Left renal cortex interstitium (tissue), 4 donors: ENCODE measurements at regions not wholly inside any gene's neighbourhood (a gene's known extent, or its start where the extent isn't known, plus 50 kb on each side); places are given as distances from the start of the nearest gene placed in this dataset.

Experiments
- DNase-seq, 4 donors: peaks; one replicate each; pipeline ENCODE4 v3.0.0-alpha.2; 2013; ENCODE audit warnings: low read depth in 4 of 4, low spot score in 2 of 4, missing footprints in 1 of 4

DNA sequence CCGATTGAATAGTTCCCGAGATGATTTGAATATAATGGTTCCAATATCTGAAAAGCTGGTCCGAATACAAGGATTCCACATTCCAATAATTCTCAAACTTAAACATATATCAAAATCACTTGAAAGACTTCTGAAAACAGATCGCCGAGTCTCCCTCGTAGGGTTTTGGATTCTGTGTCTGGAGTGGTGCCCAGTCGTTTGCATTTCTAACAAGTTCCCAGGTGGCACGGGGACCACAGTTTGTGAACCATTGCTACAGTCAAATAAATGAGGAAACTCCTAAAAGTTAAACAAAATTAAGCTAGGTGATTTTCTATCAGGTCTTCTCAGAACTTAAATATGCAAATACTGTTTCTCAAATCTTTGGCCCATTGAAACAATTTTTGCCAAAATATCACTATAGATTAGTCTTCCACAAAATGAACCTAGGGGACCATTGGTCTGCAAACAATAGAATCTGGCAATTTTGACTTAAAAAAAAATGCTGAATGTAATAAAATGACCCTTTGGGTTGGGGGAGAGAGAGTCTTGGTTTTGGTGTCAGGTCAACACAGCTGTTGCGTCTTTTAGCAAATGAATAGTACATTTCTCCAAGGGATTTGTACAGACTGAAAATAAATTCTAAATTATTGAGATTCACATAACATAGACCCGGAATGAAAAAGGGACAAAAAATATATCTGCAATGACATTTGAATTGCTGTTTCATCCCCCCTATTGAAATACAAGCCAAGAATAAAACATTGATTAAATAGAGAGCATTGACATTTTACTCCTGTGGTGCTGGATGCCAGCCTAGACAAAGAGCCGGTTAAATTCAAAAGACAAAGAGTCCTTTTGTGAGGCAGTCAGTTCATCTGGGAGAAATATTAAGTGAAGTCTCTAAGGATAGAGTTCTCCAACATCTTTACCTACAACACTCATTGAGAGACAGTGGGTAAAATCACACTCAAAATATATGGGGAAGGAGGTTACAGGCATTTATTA, 175.7 kb upstream of the ADAMTS9 start:
- no peak for DNase-seq

DNA sequence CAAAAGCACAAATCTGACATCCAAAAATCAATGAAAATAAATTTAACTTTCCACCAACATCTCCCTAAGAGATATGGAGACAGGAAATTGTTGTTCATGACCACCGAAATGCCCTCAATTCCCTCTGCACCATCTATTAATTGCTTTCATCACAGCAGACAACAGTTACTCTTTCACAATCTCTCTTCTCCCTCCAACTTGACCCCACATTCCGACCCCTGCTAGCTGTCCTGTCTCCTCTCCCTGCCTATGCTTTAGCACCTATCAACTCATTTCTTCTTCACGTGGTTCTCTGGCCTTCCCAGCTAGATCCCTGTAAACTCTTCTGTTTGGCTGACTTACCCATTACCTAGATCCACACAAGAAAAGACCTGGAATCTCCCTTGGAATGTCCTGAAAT, 173.9 kb upstream of the ADAMTS9 start:
- no peak for DNase-seq

DNA sequence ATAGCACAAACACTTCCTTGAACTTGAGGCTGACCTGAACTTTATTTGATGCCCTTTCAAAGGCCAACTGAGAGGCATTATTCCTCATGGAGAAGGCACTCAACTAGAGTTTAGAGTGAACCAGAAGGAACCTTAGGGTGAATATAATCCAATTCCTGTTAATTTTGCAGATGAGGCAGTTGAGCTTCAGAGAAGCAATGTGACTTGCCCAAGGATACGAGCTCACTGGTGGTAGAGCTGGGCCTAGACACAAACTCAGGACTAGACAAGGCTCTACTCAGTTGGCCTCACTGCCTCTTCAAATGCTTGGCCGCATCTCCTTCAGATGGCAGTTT, 172.7 kb upstream of the ADAMTS9 start:
- DNase-seq = no peak

DNA sequence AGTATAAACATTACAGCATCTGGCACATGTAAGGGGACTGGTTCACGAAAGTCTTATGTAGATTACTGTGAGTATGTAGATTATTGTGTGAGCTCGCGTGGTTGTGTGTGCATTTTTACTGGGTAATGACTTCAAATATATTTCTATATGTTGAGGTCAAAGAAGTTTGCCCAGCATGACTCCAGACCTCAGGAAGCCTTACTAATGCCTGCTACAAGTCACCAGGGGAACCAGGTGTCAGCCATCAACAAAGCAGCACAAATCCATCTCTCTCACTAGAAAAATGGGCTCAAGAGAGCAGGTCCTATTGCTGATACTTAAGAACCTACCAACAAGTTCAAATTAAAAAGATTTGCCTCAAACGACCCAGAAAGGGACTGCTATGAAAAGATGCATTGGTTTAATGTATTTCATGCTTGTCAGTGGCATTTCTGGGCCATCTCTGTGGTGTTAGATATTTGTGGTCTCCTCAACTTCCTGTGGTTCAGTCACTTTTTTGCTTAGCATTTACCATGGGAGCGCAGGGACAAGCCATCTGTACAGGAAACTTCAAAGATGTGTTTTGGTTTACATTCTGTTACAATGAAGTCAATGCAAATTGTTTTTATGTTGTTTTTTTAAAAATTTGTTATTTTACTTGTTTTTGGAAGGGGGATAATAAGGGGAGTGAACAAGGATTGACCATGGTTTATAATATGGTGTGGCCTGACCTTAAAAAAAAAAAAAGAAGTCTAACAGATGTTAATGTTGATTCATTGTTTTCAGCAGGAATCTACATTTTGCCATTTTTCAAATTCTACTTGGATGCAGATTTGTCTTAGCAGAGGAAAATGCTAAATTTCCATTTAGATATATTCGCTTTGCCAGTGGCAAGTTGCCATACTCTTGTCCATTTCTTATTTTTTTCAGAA, 172.1 kb upstream of the ADAMTS9 start:
- no peak for DNase-seq

DNA sequence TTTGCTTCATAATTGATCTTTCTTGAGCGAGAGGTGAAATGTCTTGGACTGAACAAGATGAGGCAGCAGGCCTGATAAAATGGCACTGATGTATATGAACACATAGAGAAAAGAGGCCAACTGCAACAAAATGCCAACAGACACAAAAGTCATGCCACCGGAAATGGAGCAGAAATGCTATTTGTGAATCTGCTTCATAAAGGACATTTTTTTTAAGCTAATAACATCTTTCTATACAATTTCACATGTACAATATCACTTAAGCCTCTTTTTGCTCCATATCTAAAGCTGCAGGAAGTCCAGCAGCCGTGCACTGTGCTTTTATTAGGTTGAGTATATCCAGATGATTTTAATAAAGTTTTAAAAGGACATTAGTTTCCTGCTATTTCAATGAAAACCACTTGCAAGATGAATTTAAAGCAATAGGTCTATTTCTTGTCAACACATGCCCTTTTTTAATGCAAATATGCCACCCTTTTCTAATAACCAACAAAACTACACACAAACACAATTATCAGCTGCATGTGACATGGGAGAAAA, 169.2 kb upstream of the ADAMTS9 start:
- no peak for DNase-seq

DNA sequence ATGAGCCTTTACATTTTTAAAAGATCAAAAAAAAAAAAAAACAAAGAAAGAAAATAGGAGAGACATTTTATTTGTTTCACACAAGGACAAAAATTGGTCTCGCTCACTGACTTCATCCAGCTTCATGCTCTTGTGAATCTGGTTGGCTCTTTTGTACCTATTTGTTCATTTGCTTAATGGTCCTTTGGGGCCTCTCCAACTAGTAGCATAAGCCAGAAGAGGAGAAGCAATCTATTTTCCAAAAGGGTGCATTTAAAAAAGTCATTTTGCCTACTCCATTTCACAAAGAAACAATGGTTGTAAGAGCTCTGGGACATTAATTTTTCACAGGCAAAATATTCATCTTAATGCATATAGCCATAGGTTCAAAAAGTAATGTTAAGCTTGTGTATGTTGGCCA, 168.3 kb upstream of the ADAMTS9 start:
- no peak for DNase-seq

DNA sequence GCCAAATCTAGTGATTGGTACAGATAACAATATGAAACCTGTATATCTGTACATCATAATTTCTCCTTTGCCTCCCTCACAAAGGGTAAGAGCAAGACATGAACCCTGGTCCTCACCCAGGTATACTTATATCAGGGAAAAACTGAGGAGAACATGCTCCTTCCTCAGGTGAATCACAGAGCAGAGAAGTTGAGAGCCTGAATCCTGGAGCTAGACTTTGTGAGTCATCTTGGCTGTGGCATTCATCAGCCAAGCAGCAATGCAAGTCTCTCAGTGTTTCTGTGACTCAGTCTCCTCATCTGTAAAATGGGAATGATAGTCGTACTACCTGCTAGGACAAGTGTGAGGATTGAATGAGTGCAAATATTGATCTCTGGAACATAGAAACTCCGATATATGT, 165.7 kb upstream of the ADAMTS9 start:
- DNase-seq = no peak

DNA sequence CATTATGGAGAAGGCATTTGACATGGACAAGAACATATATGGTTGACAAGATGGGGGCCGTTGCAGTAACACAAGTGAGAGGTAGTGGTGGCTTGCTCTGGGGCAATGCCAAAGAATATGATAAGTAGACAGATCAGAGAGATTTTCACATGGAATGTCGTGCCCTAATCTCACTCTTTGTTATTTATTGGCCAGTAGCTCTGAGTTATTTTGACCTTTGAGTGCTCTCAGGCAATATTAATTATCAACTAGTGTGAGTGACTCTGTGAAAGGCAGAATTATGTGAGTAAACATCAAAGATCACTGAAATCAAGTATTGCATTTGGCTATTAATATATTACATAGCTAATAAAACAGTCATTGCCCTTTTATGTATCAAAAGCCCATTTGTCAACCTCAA, 164.9 kb upstream of the ADAMTS9 start:
- no peak for DNase-seq

DNA sequence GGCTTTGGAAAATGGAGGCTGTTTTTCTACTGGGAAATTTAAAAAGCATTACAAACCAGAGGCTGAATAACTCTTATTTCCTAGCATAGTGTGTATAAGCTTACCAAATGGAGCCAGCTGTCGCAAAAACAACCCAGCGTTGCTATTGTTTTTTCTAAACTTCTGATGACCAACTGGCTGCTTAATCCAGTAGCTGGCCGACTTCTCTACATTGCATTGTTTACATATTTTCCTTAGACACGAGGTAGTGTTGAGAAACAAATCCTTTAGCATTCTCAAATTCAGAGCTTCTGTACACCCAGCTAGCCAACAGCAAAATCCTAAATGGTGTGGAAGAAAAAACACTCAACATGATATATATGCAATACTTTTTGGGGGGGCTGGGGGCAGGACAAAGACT, 161.0 kb upstream of the ADAMTS9 start:
- peak in 1 of 4 donors; percentile 49 for DNase-seq

DNA sequence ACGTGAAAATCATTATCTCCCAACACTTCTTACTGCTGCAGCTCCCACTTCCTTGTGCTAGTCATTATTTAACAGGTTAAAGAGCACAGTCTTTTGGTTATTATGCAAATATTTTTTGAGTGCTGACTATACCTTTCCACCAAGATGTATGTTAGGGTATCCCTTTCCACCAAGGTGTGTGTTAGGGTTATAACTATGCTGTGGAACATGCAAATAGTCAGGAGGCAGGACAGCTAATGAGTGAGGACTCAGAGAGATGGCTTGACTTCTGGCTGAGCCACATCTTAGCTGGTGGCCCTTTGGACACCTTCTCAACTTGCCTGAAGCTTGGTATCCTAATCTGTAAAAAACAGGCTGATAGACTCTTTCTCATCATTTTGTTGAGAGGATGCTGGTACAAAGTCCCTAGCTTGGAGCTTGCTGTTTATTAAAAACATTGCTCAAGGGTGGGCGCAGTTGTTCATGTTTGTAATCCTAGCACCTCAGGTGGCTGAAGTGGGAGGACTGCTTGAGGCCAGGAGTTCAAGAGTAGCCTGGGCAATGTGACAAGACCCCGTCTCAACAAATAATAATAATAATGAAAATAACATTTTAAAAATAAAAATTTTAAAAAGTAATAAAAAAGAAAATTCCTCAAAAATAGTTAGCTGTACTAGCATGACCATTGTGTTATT, 160.5 kb upstream of the ADAMTS9 start:
- DNase-seq = no peak

DNA sequence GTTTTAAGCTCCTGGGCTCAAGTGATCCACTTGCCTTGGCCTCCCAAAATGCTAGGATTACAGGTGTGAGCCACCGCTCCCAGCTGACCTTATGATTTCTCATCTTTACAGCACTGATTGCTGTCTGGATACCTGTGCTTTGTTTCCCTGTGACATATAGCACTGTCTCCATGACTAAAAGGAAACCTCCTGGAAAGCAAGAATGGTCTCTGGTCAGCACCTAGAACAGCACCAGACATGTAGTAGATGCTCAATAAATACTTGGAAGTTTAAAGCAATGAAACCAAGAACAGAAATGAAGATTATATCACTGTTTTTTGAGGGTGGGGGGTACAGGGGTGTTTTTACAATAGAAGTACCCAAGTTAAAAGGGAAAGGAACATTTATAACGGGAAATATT, 156.8 kb upstream of the ADAMTS9 start:
- no peak for DNase-seq

DNA sequence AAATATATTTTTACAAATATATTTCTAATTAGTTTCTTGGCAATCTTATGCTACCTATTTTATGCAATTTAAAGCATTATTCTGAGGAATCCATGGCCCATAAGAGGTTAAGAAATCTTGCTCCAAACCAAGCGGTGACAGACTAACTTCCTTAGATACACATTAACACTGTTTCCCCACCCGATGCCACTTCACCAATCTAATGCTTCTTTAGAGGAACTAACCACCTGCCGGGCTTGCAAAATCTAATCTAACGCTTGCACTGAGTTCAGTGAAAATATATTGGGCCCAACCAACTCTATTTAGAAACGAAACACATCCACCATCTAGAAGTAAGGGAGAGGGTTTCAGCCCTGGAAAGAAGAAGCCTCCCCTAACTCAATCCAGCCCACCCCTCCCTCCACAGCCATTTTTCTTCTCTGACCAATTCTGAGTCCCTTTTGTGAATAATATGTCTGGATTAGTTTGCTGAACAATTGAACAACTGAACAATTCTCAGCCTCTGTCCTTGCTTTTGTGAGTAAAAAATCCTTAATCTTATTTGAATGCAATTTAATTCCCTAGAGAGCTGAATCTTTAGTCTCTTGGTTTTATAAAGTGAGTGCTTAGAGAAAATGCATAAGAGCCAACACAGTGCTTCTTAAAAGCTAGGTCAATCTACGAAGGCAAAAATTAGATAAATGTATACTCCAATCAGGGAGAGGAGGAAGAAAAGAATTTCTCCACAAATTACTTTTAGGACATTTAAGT, 150.4 kb upstream of the ADAMTS9 start:
- DNase-seq = no peak

DNA sequence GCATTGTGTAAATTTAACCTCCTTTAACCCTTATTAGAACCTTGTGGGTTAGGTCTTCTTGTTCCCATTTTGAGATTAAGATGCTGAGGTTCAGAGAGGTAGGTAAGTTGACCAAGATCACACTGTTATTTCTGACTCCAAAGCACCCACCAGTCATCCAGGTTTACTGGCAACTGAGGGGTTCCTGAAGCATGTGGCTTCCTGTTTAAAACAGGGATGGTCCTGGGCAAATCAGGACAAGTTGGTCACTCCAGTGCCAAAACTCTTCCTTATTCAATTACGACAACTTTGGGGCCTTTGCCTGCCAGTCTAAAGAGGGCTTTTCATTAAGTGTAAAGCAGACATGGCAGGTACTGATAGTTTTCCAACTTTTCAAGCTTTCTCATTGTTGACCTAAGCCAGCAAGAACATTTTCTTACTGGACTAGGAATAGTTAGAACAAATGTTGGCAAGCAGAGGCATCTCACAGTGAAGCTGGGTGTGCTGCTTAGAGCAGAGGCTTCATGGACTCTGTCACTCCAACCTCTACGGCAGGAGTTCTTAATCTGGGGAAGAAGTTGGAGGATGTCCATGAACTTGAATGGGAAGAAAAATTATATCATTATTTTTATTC, 149.4 kb upstream of the ADAMTS9 start:
- no peak for DNase-seq

DNA sequence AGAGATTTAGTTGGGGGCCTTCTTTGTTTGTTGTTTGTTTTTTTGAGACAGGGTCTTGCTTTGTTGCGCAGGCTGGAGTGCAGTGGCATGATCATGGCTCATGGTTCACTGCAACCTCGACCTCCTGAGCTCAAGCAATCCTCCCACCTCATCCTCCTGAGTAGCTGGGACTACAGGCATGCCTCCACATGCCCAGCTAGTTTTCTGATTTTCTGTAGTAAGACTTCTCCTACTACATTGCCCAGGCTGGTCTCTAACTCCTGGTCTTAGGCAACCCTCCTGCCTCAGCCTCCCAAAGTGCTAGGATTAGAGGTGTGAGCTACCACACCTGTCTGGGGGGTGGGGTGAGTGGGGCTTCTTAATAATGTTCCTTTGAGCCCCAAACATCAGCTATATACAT, 148.3 kb upstream of the ADAMTS9 start:
- DNase-seq = no peak

DNA sequence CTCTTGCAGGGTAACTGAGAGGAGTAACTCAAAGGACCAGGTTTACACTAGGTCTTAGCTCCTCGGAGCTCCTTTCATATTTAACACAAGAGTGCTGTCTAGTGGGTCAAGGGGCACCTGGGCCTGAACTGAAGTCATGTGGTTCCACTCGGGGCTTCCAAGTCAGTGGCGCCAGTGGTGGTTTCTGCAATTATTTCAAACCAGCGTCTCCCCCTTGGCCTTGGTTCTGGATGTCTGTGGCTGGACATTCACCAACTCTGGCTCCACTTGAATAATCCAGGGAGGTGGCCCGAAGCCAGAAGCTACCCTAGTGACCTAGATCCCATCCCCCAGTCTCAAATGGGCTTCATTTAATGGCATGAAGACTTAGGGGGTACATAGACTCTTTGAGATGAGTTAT, 144.3 kb upstream of the ADAMTS9 start:
- no peak for DNase-seq

DNA sequence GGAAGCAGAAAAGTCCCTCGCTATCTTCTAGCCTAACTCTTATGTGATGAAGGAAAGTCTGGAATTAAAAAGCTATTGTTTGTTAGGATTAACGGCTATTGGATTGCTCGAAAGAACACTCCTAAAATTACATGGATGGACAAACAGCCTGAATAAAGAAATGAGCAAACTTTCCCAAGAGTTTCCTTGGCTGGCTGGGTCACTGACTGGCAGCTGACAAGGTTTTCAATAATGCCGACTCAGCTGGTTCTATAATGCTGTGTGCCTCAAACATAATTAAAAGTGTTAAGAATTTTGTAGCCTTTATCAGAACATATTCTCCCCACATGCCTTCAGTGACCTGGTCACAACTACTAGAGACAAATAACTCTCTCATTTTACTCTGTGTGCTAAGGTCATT, 142.9 kb upstream of the ADAMTS9 start:
- no peak for DNase-seq

DNA sequence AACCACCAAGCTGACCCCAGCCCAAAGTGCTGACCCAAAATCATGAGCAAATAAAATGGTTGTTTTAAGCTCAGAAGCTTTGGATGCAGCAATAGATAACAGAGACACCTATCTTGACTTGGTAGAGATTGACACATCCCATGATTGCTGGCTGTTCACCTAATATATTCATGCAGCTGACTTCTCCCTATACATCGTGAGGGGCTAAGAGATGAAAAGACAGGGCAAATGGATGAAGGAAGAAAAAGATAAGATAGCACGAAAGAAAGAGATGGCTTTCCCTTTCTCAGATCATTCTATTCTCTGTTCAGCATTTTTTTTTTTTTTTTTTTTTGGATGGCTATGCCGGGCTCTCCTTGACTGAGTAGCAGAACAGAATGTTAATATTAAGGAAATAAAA, 141.5 kb upstream of the ADAMTS9 start:
- DNase-seq = no peak

DNA sequence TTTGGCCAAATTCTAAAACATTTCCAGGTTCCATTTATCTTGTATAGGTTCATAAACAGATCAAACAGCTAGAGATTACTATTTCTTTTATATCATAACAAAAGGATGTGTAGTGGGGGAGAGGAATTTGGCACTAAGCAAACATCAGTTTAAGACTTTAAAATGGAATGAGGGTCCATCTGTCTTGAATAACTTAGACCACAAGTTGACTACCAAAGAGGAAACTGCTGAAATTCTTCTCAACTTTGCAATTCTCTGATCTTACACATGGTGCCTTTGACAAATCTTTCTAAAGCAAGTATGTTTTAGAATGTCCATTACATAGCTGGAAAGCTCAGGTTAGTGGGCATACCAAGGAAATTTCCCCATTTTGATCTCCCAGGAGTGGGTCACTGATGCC, 140.5 kb upstream of the ADAMTS9 start:
- DNase-seq = no peak

DNA sequence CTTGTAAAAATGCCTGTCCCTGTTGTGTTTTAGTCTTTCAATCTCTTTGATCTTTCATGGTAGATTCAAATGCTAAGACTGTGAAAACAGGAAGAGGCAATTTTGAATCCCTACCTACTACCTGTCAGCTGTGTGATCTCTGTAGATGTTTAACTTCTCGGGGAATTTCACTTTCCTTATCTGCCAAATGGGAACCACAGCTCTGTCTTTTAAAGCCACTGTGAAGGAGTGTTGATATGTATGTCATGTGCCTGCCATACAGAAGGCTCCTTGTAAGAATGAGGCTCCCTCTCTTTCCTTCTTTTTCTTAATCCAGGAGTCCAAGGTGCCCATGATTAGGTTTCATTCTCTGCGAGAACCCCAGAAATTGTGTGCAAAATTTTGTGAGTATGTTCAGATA, 139.6 kb upstream of the ADAMTS9 start:
- DNase-seq = no peak

DNA sequence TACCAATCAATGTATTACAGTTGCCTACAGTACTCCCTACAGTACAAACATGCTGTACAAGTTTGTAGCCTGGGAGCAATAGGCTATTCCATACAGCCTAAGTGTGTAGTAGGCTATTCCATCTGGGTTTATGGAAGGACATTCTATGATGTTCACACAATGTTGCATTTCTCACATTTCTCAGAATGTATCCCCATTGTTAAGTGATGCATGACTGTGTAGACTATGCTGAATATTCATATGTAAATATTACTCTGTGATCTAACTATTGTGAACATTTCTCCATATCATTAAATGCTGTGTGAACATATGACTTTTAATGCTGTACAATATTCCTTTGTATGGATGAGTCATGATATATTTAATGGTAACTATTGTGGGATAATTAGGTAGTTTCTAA, 139.2 kb upstream of the ADAMTS9 start:
- DNase-seq = no peak
